ENCODE measurements at regions not wholly inside any gene's neighbourhood (a gene's known extent, or its start where the extent isn't known, plus 50 kb on each side); places are given as distances from the start of the nearest gene placed in this dataset.
"Not testable (repeated sequence)": the region's sequence is repeated elsewhere in the genome, so short reads cannot be mapped to it uniquely, and the experiment has no call there.

GRCh38 chr20:1825938-1826445 lies 69.2 kb upstream of the SIRPA start:
- DNase-seq (ENCODE audit: low read depth): no peak

DNA sequence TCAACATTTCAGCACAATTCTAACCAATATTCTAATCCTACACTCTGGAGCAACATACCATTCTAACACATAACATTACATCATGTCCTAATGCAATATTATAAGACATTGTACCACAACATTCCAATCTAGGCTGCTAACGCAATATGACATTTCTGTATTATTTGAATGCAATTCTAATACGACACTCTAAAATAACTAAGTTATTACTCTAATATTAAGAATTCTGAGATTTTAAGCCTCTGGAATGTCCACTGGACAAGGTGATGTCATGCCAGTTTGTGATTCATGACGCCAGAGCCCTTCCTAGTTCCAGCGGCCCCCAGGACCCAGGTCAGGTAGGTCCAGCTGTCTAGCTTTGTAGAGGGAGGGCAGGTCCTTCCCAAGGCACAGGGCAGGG lies 69.7 kb upstream of the SIRPA start:
- no peak for DNase-seq (ENCODE audit: low read depth)

DNA sequence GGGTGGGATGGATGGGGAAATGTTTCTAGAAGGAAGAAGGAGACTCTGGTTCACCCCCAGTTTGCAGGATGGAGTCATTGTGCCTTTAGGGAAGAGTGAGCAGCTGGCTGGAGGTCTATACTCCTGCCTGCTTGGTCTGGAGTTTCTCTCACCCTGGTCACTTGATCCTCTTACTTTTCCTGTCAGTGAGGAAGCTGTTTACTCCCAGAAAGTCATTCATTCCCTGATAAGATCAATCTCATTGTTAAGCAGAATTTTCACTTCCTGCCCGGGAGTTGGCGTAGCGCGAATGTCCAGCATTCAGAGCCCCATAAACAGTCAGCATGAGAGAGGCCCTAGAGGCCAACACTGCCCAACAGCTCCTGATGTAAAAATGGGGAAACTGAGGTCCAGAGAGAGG lies 70.4 kb upstream of the SIRPA start:
- no peak for DNase-seq (ENCODE audit: low read depth)

DNA sequence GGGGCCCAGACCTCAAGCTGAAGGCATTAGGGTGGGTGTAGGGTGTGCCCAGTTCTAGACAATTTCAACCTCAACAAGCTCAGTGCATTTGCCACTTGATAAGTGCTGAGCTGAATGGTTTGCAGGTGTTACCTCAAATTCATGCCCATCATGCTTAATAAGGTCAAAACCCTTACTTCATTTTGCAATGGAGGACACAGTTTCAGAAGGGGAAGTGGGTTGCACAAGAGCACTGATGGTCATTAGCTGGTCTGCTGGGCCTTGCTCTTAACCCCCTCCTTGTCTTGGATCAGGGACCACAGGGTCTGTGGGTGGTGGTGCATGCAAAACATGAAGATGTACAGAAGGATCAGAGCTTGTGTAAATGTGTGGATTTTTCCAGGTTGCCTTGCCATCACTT lies 71.0 kb upstream of the SIRPA start:
- DNase-seq (ENCODE audit: low read depth): no peak

GRCh38 chr20:1823450-1823844 lies 71.8 kb upstream of the SIRPA start:
- no peak for DNase-seq (ENCODE audit: low read depth)

GRCh38 chr20:1822564-1823449 lies 72.4 kb upstream of the SIRPA start:
- no peak for DNase-seq (ENCODE audit: low read depth)

- DNase-seq (ENCODE audit: low read depth): no peak
These were observed 74.8 kb upstream of the SIRPA start for GRCh38 chr20:1820138-1821079.

- no peak for DNase-seq (ENCODE audit: low read depth)
These were observed 75.7 kb upstream of the SIRPA start for GRCh38 chr20:1819311-1820137.

DNA sequence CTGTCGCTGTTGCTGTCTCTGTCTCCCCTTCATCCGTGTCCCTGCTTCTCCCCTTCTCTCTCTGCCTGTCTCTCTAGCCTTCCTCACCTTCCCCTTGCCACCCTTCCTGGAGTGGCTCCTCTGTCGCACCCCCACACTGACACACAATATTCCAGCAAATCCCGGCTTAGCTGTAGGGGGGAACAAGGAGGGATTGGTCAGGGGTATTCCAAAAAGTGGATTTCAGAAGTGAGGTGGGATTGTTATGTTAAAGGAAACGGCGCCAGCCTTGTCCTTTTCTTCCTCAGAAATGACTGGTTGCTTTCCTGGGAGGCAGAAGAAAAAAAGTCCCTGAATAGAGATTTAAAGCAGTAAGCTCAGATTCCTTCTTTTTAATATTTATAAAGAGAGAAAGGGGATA lies 76.3 kb upstream of the SIRPA start:
- no peak for DNase-seq (ENCODE audit: low read depth)

GRCh38 chr20:1818247-1818840 lies 76.9 kb upstream of the SIRPA start:
- no peak for DNase-seq (ENCODE audit: low read depth)

DNA sequence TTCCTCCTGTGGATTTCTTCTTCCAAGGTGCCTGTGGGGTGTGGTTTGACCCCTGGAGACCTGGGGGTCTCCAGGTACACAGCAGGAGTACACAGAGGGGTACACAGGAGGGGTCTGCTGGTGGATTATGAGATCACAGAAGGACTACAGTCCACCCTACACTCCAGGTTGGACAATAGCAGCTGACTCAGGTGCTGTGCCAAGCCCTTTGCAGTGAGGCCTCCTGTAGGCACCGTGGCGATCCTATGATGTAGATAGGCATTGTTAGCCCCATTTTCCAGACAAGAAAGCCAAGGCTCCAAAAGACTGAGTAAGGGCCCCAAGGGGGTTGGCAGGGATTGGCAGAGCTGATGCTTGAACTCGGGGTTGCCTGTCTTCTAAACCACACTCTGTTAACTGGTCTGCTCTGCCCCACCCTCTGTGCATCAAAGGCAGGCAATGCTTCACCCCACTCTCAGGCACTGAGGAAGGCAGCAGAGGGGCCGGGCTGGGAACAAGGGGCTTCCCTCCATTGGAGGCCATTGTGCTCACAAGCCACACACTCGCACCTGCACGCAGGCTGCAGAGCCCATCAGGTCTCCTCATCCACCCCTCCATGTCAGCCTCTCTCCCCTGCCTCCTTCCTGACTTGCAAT lies 77.5 kb upstream of the SIRPA start:
- no peak for DNase-seq (ENCODE audit: low read depth)

- no peak for DNase-seq (ENCODE audit: low read depth)
These were observed 78.5 kb upstream of the SIRPA start for GRCh38 chr20:1816384-1817381.

- DNase-seq (ENCODE audit: low read depth): no peak
These were observed 79.6 kb upstream of the SIRPA start for GRCh38 chr20:1815502-1816085.

DNA sequence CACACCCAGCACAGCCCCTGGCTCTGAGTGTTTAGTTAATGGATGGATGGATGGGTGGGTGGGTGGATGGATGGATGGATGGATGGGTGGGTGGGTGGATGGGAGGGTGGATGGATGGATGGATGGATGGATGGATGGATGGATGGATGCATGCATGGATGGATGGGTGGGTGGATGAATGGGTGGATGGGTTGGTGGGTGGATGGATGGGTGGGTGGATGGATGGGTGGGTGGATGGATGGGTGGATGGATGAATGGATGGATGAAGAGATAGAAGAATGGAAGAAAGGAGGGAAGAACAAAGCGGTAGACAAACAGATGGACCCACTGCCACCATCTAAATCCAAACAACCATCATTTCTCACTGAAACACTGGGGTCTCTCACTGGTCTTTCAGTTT lies 80.3 kb upstream of the SIRPA start:
- not testable (repeated sequence) for DNase-seq (ENCODE audit: low read depth)

- DNase-seq (ENCODE audit: low read depth): no peak
These were observed 81.3 kb upstream of the SIRPA start for GRCh38 chr20:1813674-1814635.

- no peak for DNase-seq (ENCODE audit: low read depth)
These were observed 82.1 kb upstream of the SIRPA start for GRCh38 chr20:1813101-1813529.

DNA sequence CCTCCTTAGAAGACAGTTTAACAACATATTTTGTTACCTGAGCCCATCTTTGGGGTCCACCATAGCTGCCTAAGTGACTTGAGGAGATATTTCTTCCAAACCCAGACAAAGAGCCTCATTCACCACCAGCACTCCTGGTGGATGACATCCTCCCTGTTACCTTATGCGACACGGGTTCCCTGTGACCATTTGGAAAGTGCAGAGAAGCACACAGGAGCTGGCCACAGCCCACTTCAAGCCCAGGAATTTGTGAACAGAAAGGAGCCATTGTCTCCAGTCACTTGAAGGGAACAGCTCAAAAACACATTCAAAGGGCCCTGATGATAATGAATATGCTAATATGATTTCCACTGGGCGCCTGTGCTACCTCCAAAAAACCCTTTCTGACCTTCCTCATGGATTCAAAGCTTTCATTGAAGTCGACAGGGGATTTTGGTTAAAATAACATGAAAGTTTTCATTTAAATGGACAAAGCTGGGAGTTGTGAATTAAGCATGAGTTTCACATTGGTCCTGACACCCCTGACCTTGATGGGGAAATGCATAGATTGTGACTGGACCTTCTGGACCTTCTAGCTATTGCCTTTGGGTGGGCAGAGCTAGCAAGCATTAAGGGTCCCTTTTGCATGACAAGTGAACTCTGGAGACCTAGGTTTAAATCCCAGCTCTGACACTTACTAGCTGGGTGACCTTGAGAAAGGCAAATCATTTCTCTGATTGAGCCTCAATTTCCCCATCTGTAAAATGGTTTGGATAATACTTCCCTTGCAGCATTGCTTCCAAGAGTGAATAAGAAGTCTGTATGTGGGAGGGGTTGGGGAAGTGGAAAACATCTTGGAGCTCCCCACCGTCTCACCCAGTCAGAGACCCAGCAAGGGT lies 83.3 kb upstream of the SIRPA start:
- no peak for DNase-seq (ENCODE audit: low read depth)

Data from forelimb muscle (tissue), 1 donor.